PC-9 (cell line): ENCODE measurements at regions not wholly inside any gene's neighbourhood (a gene's known extent, or its start where the extent isn't known, plus 50 kb on each side); places are given as distances from the start of the nearest gene placed in this dataset.

Experiments
- CTCF ChIP-seq: fragments of 200-600 bp; sonication (generic); conservative IDR thresholded peaks from 2 replicates; pipeline ENCODE4 v1.6.1; 2017; ENCODE audit warnings: mixed run types, antibody characterized with exemption, mild to moderate bottlenecking, moderate library complexity
- EZH2 ChIP-seq: fragments of 200-600 bp; sonication (generic); IDR thresholded peaks from 2 replicates; pipeline ENCODE4 v1.8.0; 2017; ENCODE audit warnings: antibody characterized with exemption, low read depth

GRCh38 chr20:7257099-7257498 is 489.6 kb downstream of the BMP2 start:
- TF ChIP-seq CTCF (no peak), EZH2 (no peak)
